ENCODE measurements at regions not wholly inside any gene's neighbourhood (a gene's known extent, or its start where the extent isn't known, plus 50 kb on each side); places are given as distances from the start of the nearest gene placed in this dataset.

DNA sequence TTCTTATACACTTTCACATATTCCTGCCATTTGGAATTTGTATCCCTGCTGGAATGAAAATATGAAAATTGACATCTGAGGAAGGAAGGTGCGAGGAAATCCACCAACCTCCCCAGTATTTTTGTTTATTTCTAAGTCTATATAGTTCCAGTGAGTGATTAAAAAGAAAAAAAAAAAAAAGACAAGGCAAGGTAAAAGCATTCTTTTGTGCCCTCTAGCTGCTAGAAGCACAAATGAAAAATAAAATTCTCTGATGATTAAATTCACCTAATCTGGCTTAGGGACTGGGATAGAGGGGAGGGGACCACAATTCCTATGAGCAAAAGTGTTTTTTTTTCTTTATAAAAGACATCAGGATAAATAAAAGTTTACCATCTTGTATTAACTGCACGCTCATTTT lies 370.9 kb downstream of the NR2F2 start:
- no peaks in the 10 kb centered on the region for H3K4me1 ChIP-seq
- intact Hi-C loops (cut with micrococcal nuclease; ENCODE audit: unreplicated experiment): no loop called here
- H3K4me3 Mint-ChIP-seq (ENCODE audit: unreplicated experiment): no peak overlapping the region
- ChIA-PET POLR2A (no interaction called here), CTCF (no interaction called here)
- H3K9me3 ChIP-seq: no peaks in the 10 kb centered on the region
- BruUV-seq (replicated peaks): no TSS peak
- no peak overlapping the region for H3K4me3 ChIP-seq (ENCODE audit: low read depth, low read length)
- DNase-seq: no peak
- H3K36me3 Mint-ChIP-seq (ENCODE audit: insufficient read depth, unreplicated experiment): no peaks in the 10 kb centered on the region
- TF ChIP-seq, protein P1, sequence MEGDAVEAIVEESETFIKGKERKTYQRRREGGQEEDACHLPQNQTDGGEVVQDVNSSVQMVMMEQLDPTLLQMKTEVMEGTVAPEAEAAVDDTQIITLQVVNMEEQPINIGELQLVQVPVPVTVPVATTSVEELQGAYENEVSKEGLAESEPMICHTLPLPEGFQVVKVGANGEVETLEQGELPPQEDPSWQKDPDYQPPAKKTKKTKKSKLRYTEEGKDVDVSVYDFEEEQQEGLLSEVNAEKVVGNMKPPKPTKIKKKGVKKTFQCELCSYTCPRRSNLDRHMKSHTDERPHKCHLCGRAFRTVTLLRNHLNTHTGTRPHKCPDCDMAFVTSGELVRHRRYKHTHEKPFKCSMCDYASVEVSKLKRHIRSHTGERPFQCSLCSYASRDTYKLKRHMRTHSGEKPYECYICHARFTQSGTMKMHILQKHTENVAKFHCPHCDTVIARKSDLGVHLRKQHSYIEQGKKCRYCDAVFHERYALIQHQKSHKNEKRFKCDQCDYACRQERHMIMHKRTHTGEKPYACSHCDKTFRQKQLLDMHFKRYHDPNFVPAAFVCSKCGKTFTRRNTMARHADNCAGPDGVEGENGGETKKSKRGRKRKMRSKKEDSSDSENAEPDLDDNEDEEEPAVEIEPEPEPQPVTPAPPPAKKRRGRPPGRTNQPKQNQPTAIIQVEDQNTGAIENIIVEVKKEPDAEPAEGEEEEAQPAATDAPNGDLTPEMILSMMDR (IDR thresholded peaks at IDR 0.05; ENCODE audit: insufficient read depth in 1 of 2, low read depth in 1 of 2, low read length in 1 of 2, severe bottlenecking in 1 of 2, unreplicated experiment in 1 of 2): no peak
- no peak overlapping the region for H3K27ac Mint-ChIP-seq (ENCODE audit: unreplicated experiment)
- peaks cover 3% of the 10 kb centered on the region for H3K27me3 Mint-ChIP-seq (ENCODE audit: insufficient read depth, unreplicated experiment)
- H3K9me3 Mint-ChIP-seq (ENCODE audit: unreplicated experiment): no peaks in the 10 kb centered on the region
- no peaks in the 10 kb centered on the region for H3K36me3 ChIP-seq (ENCODE audit: control insufficient read depth, insufficient read depth, low read length)
- H3K27me3 ChIP-seq (replicated peaks; ENCODE audit: control insufficient read depth, insufficient read depth, low read length): no peaks in the 10 kb centered on the region
- no peaks in the 10 kb centered on the region for H3K4me1 Mint-ChIP-seq (ENCODE audit: low read depth, unreplicated experiment)

DNA sequence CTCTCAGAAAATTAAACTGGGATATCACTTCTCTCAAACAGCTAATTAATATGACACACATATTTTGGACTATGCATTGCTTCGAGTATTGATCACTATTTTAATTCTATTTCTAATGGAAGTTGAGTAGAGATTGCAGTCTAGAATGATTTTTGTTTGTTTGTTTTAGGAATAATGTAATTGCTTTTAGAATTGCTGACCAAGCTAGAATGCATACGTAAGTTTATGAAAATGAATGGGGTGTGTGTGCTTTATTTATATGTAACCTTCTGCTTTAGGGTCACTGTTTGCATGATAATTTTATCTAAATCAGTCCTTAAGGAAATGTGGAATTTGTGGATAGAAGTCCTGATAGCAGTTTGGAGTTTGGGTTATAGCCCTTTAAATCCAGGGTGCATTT lies 371.4 kb downstream of the NR2F2 start:
- ChIA-PET POLR2A (no interaction called here), CTCF (no interaction called here)
- H3K4me1 ChIP-seq: no peaks in the 10 kb centered on the region
- no peaks in the 10 kb centered on the region for H3K36me3 ChIP-seq (ENCODE audit: control insufficient read depth, insufficient read depth, low read length)
- intact Hi-C loops (cut with micrococcal nuclease; ENCODE audit: unreplicated experiment): no loop called here
- DNase-seq: no peak
- Mint-ChIP-seq H3K9me3 (ENCODE audit: unreplicated experiment) (no peaks in the 10 kb centered on the region), H3K36me3 (ENCODE audit: insufficient read depth, unreplicated experiment) (no peaks in the 10 kb centered on the region), H3K4me1 (ENCODE audit: low read depth, unreplicated experiment) (no peaks in the 10 kb centered on the region), H3K27me3 (ENCODE audit: insufficient read depth, unreplicated experiment) (peaks cover 6% of the 10 kb centered on the region), H3K27ac (ENCODE audit: unreplicated experiment) (no peak overlapping the region), H3K4me3 (ENCODE audit: unreplicated experiment) (no peak overlapping the region)
- no peak overlapping the region for H3K4me3 ChIP-seq (ENCODE audit: low read depth, low read length)
- BruUV-seq (replicated peaks): no TSS peak
- H3K9me3 ChIP-seq: no peaks in the 10 kb centered on the region
- no peaks in the 10 kb centered on the region for H3K27me3 ChIP-seq (replicated peaks; ENCODE audit: control insufficient read depth, insufficient read depth, low read length)
- TF ChIP-seq, protein P1 (IDR thresholded peaks at IDR 0.05; ENCODE audit: insufficient read depth in 1 of 2, low read depth in 1 of 2, low read length in 1 of 2, severe bottlenecking in 1 of 2, unreplicated experiment in 1 of 2): no peak

DNA sequence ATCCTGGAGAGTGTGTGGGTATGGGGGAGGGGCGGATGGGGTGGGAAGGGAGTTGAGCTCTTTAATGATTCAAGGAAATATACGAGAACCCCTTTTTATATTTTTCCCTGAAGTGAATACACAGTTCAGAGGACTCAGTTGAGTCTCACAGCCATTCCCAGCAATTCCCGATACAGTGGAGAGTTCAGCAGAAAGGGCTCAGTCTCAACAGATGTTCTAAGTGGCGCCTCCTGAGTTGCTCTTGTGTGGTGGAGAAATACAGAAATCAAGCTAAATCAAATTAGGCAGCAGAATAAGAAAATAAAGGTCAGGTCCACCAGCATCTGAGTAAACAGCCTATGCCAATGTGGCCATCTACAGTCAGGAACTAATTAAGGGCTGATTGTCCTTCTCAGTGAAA lies 372.1 kb downstream of the NR2F2 start:
- peaks cover 8% of the 10 kb centered on the region for H3K27me3 Mint-ChIP-seq (ENCODE audit: insufficient read depth, unreplicated experiment)
- H3K9me3 ChIP-seq: no peaks in the 10 kb centered on the region
- CTCF ChIA-PET: no interaction called here

More for the DNA sequence above, 372.1 kb downstream of the NR2F2 start:
- no peak for DNase-seq
- no peak overlapping the region for H3K4me3 ChIP-seq (ENCODE audit: low read depth, low read length)
- Mint-ChIP-seq H3K36me3 (ENCODE audit: insufficient read depth, unreplicated experiment) (no peaks in the 10 kb centered on the region), H3K4me1 (ENCODE audit: low read depth, unreplicated experiment) (no peaks in the 10 kb centered on the region), H3K27ac (ENCODE audit: unreplicated experiment) (no peak overlapping the region), H3K4me3 (ENCODE audit: unreplicated experiment) (no peak overlapping the region), H3K9me3 (ENCODE audit: unreplicated experiment) (no peaks in the 10 kb centered on the region)
- no peaks in the 10 kb centered on the region for H3K27me3 ChIP-seq (replicated peaks; ENCODE audit: control insufficient read depth, insufficient read depth, low read length)
- no peaks in the 10 kb centered on the region for H3K4me1 ChIP-seq
- TF ChIP-seq, protein P1 (IDR thresholded peaks at IDR 0.05; ENCODE audit: insufficient read depth in 1 of 2, low read depth in 1 of 2, low read length in 1 of 2, severe bottlenecking in 1 of 2, unreplicated experiment in 1 of 2): no peak
- POLR2A ChIA-PET: no interaction called here
- BruUV-seq (replicated peaks): no TSS peak
- no peaks in the 10 kb centered on the region for H3K36me3 ChIP-seq (ENCODE audit: control insufficient read depth, insufficient read depth, low read length)
- intact Hi-C loops (cut with micrococcal nuclease; ENCODE audit: unreplicated experiment): no loop called here
